Uterus (tissue), 3 donors: ENCODE measurements at regions not wholly inside any gene's neighbourhood (a gene's known extent, or its start where the extent isn't known, plus 50 kb on each side); places are given as distances from the start of the nearest gene placed in this dataset.

ENCODE experiments used
- DNase-seq, 2 donors: peaks; one replicate each; pipeline ENCODE4 v3.0.0-alpha.2; 2019 to 2020
- H3K27ac ChIP-seq, 2 donors: fragments of 200-600 bp; sonication (generic); 1 replicate in 1 of 2; 2 replicates in 1 of 2; pipeline ENCODE4 v1.5.1; 2016 to 2018
- H3K27me3 ChIP-seq, 2 donors: fragments of 200-600 bp; sonication (generic); one replicate each; pipeline ENCODE4 v1.5.1; 2018 to 2019; ENCODE audit warnings: control low read depth in 1 of 2
- H3K36me3 ChIP-seq, 2 donors: fragments of 200-600 bp; sonication (generic); one replicate each; pipeline ENCODE4 v1.5.1; 2019; ENCODE audit warnings: control low read depth in 1 of 2
- H3K4me1 ChIP-seq, 2 donors: fragments of 200-600 bp; sonication (generic); one replicate each; pipeline ENCODE4 v1.5.1; 2018 to 2019; ENCODE audit warnings: control low read depth in 1 of 2
- H3K4me3 ChIP-seq, 2 donors: fragments of 200-600 bp; sonication (generic); 1 replicate in 1 of 2; 2 replicates in 1 of 2; pipeline ENCODE4 v1.5.1; 2018 to 2019; ENCODE audit warnings: mild to moderate bottlenecking in 1 of 2
- H3K9me3 ChIP-seq, 2 donors: fragments of 200-600 bp; sonication (generic); one replicate each; pipeline ENCODE4 v1.5.1; 2019; ENCODE audit warnings: control low read depth in 1 of 2
- POLR2A ChIP-seq, 2 donors: fragments of 450-650 bp; IDR thresholded peaks; one replicate each; pipeline ENCODE4 v1.6.1; 2016; ENCODE audit warnings: antibody characterized with exemption in 2 of 2, mild to moderate bottlenecking in 1 of 2, moderate library complexity in 1 of 2
- intact Hi-C: fragments of 100-400 bp; cut with DNase I; formaldehyde crosslinking; loops from one replicate; pipeline ENCODE4 v1.15.1; 2023; ENCODE audit warnings: low total_unique reads
- TF ChIP-seq, protein P1 (sequence below), 4 experiments: fragments of 200-600 bp in 2 of 4; fragments of 450-650 bp in 2 of 4; sonication (generic) in 2 of 4; IDR thresholded peaks; one replicate each; pipeline ENCODE4 v1.5.1; 2016 to 2019; ENCODE audit warnings: antibody characterized with exemption in 4 of 4, mild to moderate bottlenecking in 2 of 4, moderate library complexity in 1 of 4
- donor health status: DM: yes; HTN: yes; CAD: no.

DNA sequence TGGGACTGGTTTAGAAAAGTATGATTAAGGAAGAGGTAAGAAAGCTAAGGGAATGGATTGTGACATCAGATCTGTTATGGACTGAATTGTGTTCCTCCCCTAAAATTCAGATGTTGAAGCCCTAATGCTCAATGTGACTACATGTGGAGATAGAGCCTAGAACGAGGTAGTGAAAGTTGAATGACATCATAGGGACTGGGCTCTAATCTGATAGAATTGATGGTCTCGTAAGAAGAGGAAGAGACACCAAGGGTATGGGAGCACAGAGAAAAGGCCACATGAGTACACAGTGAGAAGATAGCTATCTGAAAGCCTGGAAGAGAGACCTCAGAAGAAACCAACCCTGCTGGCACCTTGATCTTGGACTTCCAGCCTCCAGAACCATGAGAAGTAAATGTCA lies 178.3 kb downstream of the TRIB2 start:
- TF ChIP-seq, protein P1, sequence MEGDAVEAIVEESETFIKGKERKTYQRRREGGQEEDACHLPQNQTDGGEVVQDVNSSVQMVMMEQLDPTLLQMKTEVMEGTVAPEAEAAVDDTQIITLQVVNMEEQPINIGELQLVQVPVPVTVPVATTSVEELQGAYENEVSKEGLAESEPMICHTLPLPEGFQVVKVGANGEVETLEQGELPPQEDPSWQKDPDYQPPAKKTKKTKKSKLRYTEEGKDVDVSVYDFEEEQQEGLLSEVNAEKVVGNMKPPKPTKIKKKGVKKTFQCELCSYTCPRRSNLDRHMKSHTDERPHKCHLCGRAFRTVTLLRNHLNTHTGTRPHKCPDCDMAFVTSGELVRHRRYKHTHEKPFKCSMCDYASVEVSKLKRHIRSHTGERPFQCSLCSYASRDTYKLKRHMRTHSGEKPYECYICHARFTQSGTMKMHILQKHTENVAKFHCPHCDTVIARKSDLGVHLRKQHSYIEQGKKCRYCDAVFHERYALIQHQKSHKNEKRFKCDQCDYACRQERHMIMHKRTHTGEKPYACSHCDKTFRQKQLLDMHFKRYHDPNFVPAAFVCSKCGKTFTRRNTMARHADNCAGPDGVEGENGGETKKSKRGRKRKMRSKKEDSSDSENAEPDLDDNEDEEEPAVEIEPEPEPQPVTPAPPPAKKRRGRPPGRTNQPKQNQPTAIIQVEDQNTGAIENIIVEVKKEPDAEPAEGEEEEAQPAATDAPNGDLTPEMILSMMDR (IDR thresholded peaks at IDR 0.05) = no peak
- TF ChIP-seq POLR2A (IDR thresholded peaks at IDR 0.05) = no peak
- H3K36me3 ChIP-seq = no peaks in the 10 kb centered on the region
- intact Hi-C loops = no loop called here

DNA sequence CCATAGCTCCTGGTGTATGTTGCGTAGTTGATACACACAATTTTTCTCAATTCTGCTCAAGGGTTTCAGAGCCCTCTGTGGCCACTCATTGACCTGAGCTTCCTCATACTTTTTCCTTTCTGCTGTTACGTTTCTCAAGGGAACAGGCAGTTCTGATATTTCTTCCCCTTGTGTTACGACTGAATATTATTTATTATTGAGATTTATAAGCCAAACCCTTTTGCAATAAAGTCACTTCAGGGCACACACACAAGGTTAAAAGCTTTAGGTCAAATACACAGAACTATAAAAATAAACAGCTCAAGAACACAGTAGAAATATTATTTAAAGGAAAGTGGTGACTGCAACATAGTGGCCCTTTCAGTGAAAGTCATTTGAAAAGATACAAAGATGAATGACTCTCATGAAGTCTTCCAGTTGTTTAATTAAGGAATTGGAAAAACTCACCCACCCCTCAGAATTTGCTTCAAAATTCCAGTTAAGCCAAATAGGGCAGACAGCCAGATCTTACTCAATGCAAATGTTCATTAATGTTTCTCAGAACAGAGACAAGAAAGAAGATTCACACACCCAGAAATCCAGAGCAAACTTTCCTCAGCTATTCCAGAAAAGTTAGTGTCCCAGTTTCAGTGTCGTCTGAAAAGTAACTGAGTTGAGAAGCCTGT lies 179.7 kb downstream of the TRIB2 start:
- peak overlapping the region; percentile 49 to 50 for H3K27ac ChIP-seq
- DNase-seq = peak in 1 of 2 donors; percentile 24
- intact Hi-C loops = no loop called here
- no peak overlapping the region for H3K4me3 ChIP-seq
- H3K27me3 ChIP-seq = no peaks in the 10 kb centered on the region
- no peaks in the 10 kb centered on the region for H3K36me3 ChIP-seq
- H3K4me1 ChIP-seq = no peaks in the 10 kb centered on the region
- H3K9me3 ChIP-seq = no peaks in the 10 kb centered on the region
- no peak for TF ChIP-seq POLR2A (IDR thresholded peaks at IDR 0.05)
- TF ChIP-seq, protein P1 (IDR thresholded peaks at IDR 0.05) = no peak

More for the DNA sequence above, 178.3 kb downstream of the TRIB2 start:
- DNase-seq = no peak
- no peak overlapping the region for H3K4me3 ChIP-seq
- no peaks in the 10 kb centered on the region for H3K9me3 ChIP-seq
- no peaks in the 10 kb centered on the region for H3K27me3 ChIP-seq
- H3K27ac ChIP-seq = no peak overlapping the region
- H3K4me1 ChIP-seq = no peaks in the 10 kb centered on the region

DNA sequence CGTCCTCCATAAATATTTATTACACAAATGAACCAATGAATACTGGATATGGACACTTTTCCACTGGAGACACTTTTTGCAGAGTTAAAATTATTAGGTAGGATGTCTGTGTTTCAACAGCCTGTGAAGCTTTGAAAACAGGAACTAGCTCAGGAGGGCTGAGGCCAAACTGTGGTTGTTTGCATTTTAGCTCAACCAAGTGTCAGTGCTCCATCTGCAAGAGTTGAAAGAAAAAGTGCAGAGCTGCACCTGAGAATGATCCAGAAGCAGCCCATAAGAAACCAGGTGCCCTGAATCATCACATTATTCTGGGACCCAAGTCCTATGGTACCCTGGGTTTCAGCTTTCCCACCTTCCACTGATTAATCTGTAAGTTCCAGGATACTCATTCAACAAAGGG lies 180.4 kb downstream of the TRIB2 start:
- TF ChIP-seq POLR2A (IDR thresholded peaks at IDR 0.05) = no peak
- TF ChIP-seq, protein P1 (IDR thresholded peaks at IDR 0.05) = no peak
- intact Hi-C loops = no loop called here
- Histone ChIP-seq H3K9me3 (no peaks in the 10 kb centered on the region), H3K4me3 (no peak overlapping the region), H3K4me1 (no peaks in the 10 kb centered on the region), H3K36me3 (no peaks in the 10 kb centered on the region), H3K27me3 (no peaks in the 10 kb centered on the region), H3K27ac (peak overlapping the region; percentile 49 to 50)
- DNase-seq = no peak

DNA sequence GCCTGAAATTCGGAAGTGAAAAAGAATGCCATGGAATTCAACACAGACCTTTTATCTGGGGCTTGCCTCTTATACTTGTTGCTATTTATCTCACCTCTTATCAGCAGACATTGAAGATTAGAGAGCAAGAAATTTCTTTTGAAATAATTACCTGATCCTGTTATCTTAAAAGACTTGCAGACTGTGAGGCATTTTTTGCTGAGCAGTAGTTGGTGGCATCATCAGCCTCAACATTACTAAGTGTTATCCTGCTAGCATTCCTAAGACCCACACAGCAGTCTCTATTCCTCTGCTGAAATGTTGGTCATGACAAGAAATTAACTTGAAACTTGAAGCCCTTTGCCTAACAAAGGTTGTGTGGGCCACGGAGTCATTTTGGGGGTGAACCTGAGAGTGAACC lies 186.5 kb downstream of the TRIB2 start:
- Histone ChIP-seq H3K4me1 (no peaks in the 10 kb centered on the region), H3K36me3 (no peaks in the 10 kb centered on the region), H3K4me3 (no peak overlapping the region), H3K9me3 (no peaks in the 10 kb centered on the region), H3K27me3 (no peaks in the 10 kb centered on the region), H3K27ac (no peak overlapping the region)
- DNase-seq = no peak
- intact Hi-C loops = no loop called here
- TF ChIP-seq POLR2A (IDR thresholded peaks at IDR 0.05) = no peak
- TF ChIP-seq, protein P1 (IDR thresholded peaks at IDR 0.05) = no peak

DNA sequence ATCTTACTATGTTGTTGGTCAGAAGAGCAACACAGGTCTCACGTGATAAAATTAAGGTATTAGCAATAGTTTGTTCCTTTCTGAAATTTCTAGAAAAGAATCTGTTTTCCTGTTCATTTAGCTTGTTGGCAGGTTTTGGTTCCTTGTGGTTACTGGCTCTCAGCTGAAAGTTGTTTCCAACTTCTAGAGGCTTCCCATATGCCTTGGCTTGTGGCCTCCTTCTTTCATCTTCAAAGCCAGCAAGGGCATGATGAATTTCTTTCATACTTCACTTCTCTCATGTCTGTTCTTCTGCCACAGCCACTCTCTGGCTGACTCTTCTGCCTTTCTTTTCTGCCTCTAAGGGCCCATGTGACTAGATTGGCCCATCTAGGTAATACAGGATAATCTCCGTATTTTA lies 193.7 kb downstream of the TRIB2 start:
- DNase-seq = no peak
- H3K9me3 ChIP-seq = no peaks in the 10 kb centered on the region
- no peak overlapping the region for H3K27ac ChIP-seq
- no peak overlapping the region for H3K4me3 ChIP-seq
- H3K4me1 ChIP-seq = no peaks in the 10 kb centered on the region
- H3K36me3 ChIP-seq = no peaks in the 10 kb centered on the region
- no peak for TF ChIP-seq POLR2A (IDR thresholded peaks at IDR 0.05)
- TF ChIP-seq, protein P1 (IDR thresholded peaks at IDR 0.05) = no peak
- intact Hi-C loops = no loop called here
- H3K27me3 ChIP-seq = no peaks in the 10 kb centered on the region
